NCI-H82 (cell line): ENCODE measurements at regions not wholly inside any gene's neighbourhood (a gene's known extent, or its start where the extent isn't known, plus 50 kb on each side); places are given as distances from the start of the nearest gene placed in this dataset.
"Not testable (repeated sequence)": the region's sequence is repeated elsewhere in the genome, so short reads cannot be mapped to it uniquely, and the experiment has no call there.

ENCODE experiments used
- DNase-seq: peaks from one replicate; lab custom pipeline; 2025; lab: John Stamatoyannopoulos, UW

DNA sequence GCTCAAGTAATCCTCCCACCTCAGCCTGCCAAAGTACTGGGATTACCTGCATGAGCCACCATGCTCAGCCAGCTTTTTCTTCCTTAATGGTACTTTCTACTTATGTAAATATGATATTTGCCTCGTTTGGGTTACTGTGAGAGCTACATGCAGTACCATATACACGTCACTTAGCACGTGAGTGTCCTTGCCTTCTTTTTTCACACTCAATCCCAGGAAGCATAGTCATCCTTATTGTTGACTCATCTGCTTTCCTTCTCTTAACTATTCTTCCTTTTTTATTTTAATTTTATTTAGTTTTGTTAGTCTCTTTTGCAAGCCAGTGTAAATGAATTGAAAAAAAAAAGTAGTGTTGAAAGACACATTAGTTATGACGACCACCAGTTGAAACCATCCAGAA lies 205.9 kb downstream of the HIPK3 start:
- no peak for DNase-seq

DNA sequence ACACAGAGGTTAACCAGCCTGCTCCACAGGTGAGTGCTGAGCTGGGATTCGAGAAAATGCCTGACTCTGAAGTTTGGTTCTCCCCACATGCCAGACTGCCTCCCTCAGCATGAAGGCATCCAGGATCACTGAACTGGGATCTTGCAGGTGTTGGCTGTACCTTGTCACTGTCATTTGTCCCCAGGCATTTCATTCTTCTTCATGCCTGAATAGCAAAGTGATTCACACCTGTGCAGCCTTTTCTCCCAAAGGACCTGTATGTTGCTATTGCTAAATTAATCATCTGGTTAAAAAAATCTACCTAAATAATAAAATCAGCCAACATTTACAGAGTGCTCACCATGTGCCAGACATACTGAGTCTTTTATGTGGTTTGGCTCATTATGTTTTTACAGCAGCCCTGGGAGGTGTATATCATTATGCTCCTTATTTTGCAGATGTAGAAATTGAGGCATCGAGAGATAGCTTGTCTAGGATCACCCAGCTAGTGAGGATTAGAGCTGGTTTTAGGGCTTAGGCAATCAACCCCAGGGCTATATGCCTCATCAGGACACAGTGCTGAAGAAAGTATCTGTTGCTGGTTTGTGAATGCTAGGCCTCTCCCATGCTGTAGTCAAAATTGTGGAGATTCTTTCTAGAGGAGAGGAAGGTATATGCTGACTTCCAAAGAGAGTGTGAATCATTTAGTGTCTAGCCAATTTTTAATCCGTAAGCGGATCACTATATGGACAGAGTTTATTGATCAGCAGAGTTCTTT lies 204.4 kb downstream of the HIPK3 start:
- DNase-seq = peak; percentile 37

DNA sequence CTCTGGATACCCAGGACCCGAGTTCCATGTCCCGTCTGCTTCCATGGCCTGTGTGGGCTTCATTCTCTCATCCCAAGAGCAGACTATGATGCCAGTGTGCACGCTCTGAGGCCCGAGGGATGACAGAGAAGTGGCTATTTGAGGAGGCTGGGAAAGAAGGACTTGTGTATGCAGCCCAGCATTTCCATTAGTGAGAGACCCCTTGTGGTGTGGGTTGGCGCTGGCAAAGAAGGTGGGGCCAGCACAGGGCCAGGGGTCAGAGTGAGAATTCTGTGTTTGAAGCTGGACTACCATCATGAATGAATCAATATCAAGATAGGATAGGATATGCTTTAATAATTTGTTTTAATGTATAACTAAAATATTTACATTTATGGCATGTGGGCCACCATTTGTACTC lies 200.8 kb downstream of the HIPK3 start:
- DNase-seq = no peak

DNA sequence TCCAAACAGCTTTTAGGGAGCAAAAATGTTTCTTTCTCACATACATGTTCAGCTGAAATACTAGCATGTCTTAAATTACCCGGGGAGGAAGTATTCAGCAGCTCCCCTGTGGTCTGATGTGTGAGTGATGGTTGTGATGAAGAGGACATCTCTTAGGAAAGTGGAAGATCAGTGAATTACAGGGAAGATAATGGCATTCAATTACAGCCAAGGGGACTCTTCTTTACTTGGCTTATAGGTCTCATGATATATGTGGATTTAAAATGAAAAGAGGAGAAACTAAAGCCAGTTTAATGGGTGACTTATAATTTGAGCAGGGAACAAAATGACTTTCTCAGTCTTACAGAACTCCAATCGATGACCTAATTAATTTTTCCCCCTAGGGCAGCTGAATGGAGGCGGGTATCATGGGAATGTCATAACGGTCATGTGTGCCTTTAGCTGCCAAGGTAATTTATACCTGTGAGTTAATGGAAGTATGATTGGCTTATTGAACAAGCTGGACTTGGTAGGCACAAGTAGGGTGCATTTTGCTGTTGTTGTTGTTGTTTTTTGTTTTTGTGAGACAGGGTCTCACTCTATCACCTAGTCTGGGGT lies 198.8 kb downstream of the HIPK3 start:
- no peak for DNase-seq

DNA sequence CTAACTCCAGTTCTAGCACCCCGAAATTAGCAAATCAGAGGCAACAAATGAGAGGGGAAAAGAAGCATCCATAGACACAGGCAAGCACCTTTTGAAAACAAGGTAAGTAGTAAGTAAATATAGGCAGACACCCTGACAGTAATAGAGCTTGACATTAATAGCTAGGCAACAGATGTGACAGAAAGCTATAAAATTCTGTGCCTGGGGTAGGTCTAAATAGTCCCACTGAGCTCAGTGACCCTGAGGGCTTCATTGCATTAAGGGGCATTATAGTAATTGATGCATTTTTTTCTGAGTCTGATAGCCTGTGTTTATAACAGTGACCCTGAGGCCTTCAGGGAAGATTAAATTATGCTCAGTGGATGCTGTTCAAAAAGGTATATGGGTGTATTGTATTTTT lies 197.1 kb downstream of the HIPK3 start:
- DNase-seq = peak; percentile 95

DNA sequence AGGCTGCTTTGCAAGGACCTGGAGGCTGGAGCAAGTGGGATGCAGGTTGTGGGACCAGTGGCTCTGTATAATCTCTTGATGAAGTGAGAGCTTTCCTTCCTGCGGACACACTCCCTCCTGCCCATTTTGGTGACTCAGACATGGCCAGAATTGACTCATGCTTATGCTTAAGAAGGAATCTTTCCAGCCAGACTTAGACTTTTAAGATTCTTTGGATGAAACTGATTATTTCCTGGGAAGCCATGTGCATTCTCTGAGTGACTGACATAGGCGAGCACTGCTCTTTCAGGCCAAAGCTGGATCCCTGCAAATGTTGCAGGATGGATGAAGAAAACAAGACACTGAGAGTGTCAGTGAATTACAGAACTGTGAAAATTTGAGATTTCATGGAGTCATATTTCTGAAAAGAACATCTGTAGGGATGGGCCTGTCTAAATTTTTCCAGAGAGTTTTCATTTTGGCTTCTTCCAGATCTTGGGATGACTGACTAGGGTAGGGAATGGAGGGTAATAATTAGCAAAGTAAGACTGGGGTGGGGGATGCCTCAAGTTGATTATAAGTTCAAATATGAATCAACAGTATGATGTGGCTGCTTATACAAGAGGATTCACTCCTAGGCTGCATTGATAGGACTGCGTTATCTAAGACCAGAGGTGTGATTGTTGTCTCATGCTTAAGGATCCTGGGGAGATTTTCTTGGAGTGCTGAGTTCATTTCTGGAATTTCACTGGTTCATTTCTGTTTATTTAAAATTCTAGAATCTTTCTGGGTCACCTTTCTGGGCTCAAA lies 195.8 kb downstream of the HIPK3 start:
- no peak for DNase-seq

DNA sequence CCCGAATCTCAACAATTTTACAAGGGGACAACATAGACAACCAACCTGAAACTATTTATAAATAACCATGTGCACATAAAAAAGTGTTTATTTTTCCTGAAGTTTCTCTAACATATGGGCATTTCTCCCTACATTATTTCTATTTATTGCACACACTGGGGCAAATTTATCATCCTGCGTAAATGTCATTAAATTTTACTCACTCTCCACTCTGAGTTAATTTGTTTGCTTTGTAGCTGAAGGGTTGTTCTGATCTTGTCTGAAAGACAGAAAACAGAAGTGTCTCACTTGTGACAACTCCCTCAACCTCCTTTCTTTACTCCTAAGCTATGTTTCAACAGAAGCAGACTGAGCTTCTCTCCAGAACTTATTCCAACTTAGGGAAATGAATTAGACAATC lies 194.2 kb downstream of the HIPK3 start:
- no peak for DNase-seq

DNA sequence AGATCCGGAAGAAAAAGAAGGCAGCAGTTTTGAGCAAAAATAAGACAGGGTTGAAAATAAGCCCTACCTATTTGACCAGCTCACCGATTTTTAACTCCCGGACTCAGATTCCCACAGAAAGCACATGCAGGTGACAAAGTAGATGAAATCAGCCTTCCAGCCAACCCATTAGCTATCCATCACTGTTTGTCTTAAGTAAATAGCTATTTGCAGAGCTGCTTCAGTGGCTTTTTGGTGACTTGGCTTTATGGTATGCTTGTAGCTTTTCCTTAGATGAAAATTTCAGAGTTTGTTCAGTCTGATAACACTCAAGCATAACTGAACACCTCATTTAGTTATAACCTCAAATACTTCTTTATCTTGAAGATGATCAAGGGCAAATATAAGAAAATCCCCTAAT lies 192.6 kb downstream of the HIPK3 start:
- DNase-seq = no peak

DNA sequence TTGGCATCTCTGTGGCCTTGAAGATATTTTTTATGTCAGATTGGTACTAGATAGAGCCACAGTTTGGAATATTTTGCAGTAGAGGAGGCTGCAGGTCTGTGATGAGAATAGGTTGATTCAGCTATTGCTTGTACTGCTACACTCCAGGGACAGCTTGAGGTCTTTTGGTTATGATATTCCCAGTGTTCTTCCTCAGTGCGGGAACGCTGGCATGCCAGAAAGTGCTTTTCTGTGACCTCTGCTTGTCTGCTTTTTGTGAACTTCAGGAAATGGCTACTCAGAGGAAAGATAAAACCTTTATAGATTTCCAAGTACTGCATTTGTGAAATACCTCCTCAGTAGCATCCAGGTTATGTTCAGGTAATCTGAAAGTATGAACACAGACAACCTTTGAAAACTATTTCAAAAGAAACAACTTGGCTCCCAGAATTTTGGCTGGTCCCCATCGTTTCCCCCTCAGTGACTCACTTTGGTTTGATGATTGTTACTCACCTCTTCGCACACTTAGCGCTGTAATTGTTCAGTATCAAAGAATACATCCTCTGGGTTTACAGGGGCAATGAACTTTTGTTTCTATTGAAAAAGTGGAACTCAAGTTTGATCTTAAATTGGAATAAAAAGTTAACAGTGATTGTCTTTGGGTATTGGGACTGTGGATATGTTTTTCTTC lies 191.4 kb downstream of the HIPK3 start:
- no peak for DNase-seq

DNA sequence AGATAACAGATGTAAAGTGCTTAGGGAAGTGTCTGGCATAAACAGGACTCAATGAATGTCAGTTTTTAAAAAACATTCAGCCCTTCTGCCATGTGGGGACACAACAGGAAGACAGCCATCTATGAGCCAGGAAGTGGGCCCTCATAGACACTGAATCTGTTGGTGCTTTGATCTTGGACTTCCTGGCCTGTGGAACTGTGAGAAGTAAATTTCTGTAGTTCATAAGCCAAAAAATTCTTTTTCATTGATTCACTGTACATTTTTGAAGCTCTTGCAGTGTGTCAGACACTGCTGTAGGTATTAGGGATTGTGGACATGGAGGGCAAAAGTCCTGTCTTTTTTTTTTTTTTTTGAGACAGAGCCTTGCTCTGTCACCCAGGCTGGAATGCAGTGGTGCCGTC lies 188.6 kb downstream of the HIPK3 start:
- DNase-seq = no peak

DNA sequence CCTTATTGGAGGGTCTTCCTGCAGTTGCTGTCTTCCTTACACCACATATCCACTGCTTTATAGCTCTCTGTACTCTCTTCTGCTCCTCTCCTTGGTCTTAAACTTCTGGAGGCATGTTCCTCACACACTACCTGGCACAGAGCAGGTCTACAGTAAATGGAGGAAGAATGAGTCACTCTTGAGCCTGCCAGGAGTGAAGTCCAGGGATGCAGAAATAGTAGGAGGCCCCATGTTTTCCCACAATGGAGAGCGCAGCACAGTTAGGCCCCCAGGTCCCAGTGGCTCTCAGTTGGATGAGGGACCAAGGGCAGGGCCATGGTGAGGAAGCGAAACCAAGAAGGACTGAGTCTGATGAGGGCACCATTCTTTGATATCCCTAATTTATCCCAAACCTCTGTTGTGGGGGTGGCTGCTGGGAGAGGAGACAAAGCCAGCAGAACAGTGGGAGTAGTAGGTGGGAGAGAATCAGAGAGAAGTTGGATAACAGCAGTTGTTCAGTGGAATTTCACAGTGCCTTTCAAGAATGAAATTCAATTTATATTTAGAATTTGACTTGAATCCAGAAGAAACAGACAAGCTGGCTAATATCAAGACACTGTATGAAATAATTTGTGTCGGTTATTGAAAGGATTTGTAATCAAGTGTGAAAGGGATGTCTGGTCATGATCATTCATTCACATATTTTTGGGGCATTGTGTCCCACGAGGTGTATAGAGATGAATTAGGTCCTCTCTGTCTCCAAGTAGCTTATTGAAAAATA lies 187.8 kb downstream of the HIPK3 start:
- no peak for DNase-seq

DNA sequence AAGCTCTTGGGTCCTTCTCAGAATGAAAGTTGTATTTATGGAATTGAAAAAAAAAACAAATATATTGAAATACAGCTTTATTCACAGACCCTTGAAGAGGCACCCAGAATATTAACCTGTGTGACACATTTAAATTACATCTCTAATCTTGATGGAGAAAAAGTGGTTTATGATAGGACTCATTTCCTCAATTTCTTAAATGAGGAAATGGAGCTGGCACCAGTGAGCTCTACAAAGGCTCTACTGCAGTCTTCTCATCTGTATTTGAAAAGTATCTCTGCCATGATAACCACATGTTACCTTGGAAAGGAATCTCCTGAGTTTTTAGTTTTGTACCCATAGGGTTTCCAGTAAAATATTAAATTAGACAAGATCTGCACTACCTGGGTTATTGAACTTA lies 186.5 kb downstream of the HIPK3 start:
- no peak for DNase-seq

DNA sequence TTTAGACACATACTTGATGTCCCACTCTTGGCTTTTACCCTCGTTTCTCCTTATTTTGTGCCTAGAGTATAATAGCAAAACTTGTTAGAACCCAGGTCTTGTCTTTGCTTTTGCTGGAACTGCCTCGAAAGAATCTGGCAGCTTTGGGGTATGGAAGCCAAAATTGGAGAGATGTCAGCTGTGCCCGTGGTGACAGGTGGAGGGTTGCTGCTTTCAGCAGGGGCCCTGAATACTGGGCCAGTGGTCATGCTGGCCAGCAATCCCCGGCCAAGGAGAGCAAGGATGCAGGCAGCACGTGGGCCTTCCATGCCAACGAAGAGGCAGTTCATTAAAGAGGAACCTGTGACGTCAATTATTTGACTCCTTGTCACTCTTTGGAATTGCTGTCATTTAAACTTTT lies 181.1 kb downstream of the HIPK3 start:
- DNase-seq = no peak

DNA sequence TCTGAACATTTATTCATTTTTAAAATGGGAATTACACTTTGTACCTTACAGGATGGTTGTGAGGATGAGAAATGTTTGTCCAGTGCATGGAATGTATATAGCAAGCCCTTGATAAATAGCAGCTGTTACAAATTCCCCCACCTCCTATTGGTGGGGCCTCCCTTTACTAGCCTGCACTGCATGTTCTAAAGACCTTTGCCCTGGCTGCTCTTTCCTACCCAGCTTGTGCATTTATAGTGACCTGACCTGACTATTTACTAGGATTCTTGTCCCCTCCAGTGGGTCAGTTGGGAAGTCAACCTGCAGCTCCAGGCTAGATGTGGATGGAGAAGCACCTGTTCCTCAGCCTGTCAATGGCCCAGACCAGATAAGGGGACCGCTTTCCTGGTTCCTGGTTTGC lies 180.3 kb downstream of the HIPK3 start:
- DNase-seq = no peak

DNA sequence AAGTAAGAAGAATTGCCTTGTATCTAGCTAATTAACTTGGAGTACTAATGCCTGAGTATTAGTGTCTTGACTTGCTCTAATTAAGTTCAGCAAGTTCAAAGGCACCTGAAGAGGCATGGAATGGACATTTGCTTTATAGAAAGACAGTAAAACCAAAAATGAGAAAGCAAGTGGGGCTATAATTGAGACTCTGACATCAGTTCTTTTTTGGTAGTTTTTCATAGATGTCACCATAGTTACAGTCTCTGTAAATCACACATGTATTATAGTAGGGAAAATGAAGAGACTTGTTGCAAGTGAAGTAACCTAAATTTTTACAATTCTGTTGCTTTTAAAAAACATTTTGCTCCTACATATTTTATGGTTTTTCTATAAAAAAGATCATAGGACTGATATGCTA lies 178.0 kb downstream of the HIPK3 start:
- DNase-seq = no peak

DNA sequence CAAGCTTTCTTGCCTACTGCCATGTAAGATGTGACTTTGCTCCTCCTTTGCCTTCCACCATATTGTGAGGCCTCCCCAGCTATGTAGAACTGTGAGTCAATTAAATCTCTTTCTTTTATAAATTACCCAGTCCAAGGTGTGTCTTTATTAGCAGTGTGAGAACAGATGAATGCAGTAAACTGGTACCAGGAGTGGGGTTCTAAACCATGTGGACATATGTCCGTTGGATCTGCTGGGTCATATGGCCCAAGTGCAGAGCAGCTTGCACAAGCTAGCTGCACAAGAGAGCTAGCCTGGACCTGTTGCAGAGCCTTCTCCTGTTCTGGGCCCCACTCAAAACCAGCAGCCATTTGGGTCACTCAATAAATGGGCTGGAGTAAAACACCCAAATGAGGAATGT lies 177.1 kb downstream of the HIPK3 start:
- DNase-seq = no peak

DNA sequence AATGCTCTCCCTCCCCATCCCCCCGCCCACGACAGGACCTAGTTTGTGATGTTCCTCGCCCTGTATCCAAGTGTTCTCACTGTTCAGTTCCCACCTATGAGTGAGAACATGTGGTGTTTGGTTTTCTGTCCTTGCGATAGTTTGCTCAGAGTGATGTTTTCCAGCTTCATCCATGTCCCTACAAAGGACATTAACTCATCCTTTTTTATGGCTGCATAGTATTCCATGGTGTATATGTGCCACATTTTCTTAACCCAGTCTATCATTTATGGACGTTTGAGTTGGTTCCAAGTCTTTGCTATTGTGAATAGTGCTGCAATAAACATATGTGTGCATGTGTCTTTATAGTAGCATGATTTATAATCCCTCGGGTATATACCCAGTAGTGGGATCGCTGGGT lies 171.3 kb downstream of the HIPK3 start:
- not testable (repeated sequence) for DNase-seq

DNA sequence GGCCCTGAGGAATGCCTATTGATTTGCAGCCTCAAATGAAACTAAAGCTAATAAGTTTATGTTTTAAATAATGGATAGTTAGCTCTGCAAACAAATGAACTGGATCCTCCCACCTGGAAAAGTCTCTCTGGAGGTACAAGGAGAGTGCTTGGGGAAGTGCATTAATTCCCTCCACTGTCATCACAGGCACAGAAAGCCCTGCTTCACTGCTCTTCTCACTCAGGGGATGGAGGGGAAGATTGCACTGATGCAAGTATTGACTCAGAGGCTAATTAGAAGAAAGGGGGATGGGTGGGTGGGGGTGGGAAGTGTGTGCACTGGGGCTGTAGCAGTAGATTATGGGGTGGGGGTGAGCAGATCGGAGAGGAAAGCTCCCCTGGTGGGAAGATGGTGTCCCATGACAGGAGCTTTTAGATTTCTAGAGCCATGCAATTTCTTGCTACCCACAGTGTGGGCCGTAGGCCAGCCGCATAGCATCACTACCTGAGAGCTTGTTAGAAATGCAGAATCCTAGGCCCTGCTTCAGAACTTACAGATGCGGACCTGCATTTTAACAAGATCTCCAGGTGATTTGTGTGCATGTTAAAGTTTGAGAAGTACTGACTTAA lies 163.9 kb downstream of the HIPK3 start:
- DNase-seq = no peak

DNA sequence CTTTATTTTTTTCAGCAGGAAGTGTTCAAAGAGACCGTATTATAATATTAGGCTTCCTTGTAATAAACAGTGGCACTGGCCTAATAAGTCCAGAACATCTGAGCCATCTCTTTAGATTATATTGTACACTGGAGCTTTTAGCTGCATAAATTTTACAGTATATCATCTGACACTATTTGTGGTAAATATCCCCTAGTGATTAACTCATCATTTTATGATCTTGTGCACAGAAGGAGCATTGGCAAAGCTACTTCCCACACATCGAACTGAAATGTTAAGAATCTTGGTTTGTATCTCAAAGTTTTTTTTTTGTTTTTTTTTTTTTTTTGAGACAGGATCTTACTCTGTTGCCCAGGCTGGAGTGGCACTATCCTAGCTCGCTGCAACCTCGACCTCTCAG lies 162.7 kb downstream of the HIPK3 start:
- DNase-seq = no peak

DNA sequence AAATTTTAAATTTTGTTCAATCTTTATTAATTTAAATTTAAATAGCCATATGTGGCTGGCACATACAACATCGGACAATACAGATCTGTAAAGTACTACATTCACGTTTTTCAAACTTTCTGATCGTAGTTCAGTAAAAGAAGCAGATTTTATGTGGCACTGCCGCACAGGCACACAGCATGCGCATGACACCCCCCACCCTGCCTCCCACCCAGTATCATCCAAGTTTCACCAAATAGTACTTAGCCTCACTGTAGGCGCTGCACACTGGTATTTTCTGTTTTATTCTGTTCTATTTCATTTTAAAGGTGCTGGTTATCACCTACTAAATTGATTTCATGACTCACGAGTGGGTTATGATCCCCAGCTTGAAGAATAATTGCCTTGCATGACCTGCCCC lies 159.9 kb downstream of the HIPK3 start:
- DNase-seq = no peak

DNA sequence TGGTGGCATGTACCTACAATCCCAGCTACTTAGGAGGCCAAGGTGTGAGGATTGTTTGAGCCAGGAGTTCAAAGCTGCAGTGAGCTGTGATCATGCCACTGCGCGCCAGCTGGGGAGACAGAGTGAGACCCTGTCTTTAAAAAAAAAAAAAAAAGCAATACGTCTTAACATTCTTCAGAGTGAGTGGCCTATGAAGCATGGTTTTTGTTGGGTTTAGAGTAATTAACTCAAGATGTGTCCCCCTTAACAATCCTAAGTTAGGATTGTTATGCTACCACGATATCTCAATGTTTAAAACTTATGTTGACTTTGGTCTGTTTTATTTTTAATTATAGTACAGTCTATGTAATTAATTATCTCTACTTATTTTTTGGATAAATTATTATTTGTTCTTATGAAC lies 156.1 kb downstream of the HIPK3 start:
- no peak for DNase-seq

DNA sequence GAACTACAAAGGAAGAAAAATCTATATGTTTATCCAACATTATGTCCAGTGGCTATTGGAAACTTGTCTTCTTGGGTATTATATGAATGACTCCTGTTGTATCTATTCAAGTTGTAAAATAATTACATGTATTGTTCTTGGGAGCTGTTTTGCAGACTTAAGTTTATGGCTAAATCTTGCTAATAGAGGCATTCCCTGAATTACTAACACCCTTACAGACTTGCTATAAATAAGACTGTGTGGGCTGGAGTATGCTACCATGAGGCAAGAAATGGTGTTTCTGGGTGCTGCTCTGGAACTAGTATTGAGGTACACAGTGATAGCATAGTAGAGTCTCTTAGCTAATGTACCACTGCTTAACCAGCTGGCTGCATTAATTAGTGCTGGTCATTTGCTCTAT lies 155.1 kb downstream of the HIPK3 start:
- DNase-seq = peak; percentile 52
